SKM-1 (cell line): ENCODE measurements at regions not wholly inside any gene's neighbourhood (a gene's known extent, or its start where the extent isn't known, plus 50 kb on each side); places are given as distances from the start of the nearest gene placed in this dataset.
"Not testable (repeated sequence)": the region's sequence is repeated elsewhere in the genome, so short reads cannot be mapped to it uniquely, and the experiment has no call there.

Source experiments
- DNase-seq: peaks from one replicate; lab custom pipeline; 2025; ENCODE audit not compliant: unreplicated experiment; lab: John Stamatoyannopoulos, UW

DNA sequence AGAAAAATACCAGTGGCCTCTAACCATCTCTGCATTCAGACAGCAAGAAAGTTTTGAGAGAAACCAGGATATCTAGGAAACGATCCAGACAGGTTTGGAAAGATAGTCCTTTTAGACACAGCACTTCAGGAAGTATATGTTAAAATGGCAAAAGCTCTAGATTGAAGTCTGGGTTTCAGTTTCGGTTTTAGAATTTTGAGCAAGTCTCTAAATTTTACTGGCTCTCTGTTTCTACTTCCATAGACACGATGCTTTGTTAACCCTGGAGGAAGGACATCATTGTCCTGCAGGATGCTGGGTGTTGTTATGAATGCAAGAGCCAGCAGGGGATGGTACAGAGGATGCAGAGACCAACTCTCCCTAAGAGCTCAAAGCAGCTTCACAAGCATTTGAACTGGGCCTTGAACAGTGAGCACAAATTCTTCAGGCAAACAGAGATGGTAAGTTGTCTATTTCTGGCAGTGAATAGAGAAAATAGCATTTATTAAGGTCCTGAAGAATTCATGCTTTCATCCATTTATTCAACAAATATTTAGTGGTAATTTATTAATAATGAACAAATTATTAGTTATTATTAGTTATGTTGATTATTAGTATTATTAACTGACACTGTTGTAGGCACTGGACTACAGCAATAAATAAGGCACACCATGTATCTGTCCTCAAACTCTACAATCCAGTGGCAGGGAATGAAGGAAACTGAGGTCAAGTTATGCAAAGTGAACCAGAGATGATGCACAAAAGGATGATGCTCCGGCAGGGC is 152.7 kb upstream of the NRP1 start:
- DNase-seq = no peak

DNA sequence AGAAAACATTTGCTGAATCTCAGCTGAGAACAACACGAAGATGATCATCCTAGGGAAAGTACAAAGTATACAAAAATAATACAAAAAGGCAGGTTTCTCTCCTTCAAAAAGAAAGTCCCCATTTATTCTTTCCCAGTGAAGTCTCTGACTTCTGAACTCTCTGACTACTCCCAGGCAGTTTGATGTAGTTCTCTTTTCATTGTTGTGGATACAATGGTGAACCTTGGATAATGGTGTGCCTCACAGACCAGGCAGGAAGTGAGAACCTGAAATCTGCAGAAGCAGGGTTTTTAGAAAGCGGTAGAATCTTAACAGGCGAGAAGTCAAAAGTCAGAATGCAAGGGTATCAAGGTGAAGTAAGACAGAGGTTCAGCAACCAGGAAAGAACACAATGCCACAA is 150.8 kb upstream of the NRP1 start:
- DNase-seq = no peak

DNA sequence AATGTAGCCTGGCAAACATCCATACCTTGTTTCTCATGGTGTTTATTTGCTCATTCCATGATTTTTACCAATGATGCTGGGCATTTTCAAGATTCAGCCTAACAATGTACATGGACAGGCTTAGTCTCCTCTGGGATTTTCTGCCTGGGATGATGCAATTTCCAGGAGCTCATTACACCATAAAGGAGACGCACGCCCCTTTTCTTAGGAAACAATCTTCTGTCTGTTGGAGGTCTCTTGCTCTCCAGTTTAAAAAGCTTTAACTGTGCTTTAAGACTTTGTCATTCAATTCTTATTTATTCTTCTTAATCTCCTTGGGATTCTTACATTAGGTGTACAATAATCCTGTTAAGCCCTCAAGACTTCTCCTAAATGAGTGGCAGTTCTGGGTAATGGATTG is 150.3 kb upstream of the NRP1 start:
- DNase-seq = no peak

DNA sequence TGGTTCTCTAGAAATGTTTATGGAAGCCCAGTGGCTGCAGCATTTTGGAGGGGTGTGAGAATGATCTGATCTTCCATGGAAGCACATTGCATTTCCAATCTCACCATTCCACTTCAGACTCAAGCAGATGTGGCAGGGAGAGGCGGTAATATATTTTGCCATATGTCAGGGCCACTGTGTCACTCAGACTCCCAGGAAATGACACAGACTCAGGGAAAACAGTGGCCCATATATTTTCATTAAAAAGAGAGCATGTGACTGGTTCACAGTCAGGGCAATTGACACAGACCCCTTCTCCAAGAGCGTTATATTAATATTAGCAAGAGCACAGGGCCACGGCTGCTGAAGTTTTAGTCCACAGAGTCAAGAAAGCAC is 149.3 kb upstream of the NRP1 start:
- no peak for DNase-seq

DNA sequence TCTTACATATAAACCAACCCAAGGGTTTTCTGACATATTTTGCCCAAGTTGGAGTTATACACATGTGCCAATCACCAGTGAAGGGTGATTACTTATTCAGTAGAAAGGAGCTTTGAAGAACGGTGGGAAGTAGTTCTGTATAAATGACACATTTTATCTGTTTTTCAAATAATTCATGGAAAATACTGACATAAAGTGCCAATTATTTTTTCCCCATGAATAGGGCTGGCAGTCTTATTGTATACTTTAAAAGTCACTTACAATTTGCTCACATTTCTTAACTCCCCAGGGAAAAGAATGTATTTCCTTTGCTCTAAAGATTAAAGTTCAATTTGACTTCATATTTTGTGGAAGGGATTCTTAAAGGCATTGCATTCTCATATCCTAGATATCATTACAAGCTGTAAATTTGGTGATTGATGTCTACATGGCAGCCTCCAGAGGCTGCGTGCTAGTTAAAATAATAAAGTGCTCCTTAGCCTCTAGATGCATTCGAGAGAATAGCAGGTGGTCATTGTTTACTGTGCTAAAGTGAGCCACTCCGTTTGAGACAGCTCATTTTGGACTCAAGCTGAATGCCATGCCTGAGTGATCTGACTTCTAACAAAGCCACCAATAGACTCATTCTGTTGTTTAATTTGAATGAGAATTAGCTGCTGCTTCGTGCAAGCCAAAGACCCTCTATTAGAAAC is 148.8 kb upstream of the NRP1 start:
- no peak for DNase-seq

DNA sequence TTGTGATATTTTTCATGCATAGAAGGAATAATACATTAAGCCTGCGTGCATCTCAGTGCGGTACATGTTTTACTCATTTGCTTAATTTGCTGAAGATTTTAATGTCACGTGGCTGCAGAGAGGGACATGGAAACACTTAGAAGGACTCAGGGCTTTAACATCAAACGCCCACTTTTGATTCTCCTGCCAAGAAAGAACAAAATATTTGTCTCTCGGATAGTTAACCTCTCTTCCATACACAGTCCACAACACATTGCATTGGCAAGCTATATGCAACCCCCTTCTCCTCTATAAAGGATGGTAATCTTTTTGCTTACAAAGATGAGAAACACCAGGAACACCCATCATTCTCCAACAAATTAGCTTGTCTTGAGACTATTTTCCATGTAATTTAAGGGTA is 148.0 kb upstream of the NRP1 start:
- no peak for DNase-seq

DNA sequence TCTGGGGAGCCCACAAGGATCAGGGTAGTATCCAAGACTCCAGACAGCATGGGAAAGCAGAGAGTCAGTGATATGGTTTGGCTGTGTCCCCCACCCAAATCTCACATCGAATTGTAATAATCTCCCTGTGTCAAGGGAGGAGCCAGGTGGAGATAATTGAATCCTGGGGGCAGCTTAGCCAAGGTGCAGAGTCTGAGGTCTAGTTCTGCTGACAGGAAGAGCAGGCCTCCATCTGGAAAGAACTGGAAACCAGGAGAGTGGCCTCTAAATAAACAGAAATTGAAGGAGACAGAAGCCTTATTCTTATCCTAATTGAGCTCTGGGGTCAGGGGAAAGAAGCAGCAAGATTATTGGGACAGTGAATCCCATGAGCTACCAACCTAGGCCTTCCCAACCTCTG is 146.7 kb upstream of the NRP1 start:
- no peak for DNase-seq

DNA sequence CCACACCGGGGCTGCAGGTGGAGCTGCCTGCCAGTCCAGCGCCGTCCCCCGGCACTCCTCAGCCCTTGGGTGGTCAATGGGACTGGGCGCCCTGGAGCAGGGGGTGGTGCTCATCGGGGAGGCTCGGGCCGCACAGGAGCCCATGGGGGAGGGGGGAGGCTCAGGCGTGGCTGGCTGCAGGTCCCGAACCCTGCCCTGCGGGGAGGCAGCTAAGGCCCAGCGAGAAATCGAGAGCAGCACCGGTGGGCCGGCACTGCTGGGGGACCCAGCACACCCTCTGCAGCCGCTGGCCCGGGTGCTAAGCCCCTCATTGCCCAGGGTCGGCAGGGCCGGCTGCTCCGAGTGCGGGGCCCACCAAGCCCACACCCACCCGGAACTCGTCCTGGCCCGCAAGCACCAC is 145.9 kb upstream of the NRP1 start:
- not testable (repeated sequence) for DNase-seq

DNA sequence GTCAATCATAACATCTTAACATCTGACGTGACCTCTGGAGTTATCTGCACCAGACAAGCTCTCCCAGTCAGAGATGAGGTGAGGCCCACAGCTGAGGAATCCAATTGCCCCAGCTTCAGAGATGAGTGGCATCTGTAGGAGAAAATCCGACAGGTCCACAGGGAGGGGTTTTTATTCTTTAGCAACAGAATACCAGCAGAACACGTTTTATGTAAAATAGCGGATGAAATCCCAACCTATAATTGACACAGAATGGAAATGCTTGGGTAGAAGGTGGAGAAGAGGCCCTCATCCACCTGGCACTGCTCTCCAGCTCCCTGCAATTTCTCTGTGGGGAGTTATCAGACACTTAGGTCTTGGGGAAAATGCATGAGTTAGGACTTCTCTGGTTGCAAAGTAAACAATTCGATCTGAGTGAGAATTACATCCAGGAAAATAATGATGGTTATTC is 144.2 kb upstream of the NRP1 start:
- DNase-seq = no peak

DNA sequence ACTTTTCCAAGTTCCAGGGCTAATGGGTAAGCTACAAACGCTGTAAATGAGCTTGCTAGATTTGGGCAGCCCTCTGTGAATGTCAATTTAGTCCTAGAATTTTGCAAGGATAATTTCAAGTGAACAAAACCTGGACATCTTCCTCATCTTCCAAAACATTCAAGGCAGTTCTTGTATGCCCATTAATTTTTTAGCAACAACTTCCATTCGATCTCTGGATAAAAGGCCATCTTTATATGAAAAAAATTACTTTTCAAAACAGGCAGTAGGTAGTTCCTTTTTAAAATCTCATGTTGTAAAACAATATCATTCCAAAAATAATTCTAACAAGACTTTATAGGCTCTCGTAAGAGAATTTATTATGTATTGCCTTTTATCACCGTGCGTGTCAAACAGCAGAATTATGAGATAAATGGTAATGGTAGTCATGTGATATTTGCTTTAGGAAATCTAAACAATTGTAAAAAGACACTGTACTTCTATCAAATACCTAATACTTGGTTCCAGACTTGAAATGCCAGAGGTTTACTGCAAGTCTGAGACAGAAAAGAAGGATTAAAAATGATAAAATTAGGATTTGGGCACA is 143.7 kb upstream of the NRP1 start:
- DNase-seq = no peak

DNA sequence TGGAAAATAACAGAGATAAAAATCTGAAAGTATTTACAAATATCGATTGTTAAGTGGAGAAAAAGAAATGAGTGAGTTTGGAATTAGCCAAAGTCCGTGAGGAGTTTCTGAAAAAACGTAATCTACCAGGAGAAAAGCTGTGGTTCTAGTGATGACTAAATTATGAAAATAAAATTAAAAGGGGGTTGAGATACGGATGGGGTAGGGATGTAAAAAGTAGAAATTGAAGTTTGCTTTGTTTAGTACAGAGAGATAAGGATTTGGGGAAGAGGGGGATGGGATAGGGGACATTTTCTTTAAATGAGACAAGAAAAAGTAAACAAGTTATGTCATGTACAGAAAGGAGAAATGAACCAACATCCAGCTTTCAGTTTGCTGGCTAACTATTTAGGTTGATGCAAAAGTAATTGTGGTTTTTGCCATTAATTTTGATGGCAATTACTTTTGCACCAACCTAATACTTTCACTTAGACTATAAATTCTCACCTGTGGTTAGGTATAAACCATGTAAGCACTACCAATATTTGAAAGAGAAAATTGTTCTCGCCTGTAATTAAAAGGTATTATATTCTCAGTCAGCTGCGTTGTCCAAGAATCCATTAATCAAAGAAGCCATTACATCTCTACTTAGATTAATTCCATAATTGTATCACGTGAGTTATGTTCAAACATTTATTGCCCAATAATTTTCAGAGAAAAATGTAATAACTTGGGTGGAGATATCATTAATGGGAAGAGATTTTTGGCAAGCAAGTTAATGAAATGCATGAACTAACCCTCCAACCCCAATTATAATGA is 143.0 kb upstream of the NRP1 start:
- DNase-seq = no peak

DNA sequence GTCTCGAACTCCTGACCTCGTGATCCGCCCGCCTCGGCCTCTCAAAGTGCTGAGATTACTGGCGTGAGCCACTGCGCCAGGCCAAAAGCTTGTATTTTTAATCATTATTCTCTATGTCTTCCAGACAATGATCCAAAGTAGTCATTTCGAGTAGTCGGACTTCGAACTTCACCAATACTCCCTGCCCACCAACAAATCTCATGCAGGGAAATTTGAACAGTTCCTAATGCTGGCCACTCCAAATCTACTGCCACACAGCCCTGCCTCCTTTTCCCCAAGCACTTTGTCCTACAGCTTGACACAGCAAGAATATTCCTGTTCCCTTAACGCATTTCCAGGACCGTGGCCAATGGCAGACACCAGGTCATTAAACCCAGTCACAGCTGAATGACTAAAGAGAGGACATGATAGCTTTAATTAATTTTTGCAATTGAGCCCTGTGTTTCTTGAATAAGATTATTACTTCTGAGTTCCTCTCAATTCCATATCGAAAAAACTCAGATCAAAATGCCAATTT is 142.3 kb upstream of the NRP1 start:
- no peak for DNase-seq

DNA sequence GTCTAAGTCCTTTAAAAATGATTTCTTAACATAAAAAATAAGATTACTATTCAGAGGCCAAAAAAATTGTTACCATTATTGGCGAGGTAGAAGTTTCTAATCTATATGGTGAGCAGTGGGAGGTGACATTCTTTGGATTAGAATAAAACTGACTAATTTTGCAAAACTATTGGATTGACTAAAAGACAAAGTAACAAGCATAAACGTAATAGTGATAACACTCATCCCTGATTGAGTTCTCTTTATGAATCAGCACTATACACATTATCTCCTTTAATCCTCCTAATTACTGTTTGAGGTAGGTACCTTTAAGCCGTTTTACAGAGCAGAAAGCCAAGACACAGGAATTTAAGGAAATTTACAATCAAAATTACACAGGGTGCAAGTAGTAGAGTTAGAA is 139.2 kb upstream of the NRP1 start:
- no peak for DNase-seq

DNA sequence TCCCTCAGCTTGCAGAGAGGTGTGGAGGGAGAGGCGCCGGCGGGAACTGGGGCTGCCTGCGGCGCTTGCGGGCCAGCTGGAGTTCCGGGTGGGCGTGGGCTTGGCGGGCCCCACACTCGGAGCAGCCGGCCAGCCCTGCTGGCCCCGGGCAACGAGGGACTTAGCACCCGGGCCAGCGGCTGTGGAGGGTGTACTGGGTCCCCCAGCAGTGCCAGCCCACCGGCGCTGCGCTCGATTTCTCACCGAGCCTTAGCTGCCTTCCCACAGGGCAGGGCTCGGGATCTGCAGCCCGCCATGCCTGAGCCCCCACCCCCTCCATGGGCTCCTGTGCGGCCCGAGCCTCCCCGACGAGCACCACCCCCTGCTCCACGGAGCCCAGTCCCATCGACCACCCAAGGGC is 133.5 kb upstream of the NRP1 start:
- not testable (repeated sequence) for DNase-seq

DNA sequence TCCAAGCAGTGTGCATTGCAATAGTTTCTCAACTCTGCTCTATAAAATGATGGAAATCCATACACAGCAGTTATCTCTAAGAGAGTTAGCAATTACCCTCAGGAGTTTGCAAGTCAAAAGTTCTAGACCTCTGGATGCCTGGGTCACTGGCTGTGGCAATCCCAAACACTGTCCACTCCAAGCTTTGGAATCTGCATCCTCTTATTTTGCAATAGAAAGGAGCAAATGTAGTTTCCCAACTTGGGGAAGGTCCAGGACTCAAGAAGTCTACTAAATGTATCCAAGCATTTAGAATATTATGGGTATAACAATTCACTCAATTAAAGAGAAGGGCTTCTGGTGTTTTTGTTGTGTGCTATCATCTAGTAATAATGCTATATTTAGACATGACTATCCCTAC is 131.3 kb upstream of the NRP1 start:
- no peak for DNase-seq

DNA sequence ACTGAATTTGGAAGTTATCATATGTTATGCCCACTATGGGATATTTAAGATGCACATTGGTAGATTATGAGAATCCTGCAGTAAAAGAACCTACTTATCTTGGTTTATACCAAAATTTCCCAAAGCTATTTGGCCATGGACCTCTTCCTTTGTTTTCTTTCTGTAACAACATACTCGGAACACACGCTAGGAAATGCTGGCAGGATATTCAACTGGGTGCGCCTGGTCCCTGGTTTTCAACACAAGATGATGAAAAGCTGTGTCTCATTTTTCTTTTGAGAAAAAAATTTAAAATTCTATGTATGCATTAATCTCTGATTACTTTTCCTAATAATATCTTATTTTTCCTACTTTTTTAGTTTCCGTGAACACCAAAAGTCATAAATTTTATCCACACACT is 128.5 kb upstream of the NRP1 start:
- no peak for DNase-seq

DNA sequence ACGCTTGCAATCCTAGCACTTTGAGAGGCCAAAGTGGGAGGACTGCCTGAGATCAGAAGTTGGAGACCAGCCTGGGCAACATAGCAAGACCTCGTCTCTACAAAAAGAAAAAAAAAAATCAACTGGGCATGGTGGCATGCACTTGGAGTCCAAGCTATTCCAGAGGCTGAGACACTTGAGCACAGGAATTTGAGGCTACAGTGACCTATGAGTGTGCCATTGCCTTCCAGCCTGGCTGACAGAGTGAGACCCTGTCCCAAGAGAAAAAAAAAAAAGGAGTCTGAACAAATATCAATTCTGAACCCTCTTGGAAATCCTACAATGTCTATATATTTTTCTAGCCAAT is 126.8 kb upstream of the NRP1 start:
- no peak for DNase-seq

DNA sequence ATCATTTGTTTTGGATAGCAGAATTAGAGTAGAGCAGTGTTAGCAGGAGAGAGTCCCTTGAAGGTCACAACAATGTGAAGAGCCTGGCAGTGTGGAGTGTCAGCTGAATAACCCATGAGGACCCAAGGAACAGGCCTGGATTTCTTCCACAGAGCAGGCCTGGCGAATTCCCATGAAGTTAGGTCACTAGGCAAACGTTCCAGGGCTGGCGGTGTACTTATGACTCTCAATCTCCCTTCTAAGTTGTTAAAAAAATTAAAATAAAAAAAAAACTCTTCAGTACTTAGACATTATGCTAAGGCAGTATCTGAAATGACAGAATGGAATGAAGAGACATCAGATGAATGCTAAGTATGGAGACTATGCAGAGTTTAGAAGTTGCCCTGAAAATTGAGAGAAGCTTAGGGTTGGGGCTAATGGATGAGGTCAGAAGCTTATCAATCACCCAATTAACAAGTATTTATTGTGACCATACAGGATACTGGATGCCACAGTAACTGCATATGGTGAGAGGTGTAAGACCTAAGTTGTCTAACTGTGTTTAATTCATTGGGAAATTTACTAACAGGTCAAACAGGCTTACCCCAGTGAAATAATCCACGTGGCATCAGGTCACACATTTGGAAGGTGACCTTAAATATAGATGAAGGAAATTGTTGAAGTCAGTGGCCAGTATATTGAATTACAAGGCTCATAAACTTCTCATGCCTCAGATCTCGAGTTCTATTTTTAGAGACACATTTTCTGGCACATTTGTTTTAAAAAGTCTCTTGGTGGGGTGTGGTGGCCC is 126.2 kb upstream of the NRP1 start:
- no peak for DNase-seq

DNA sequence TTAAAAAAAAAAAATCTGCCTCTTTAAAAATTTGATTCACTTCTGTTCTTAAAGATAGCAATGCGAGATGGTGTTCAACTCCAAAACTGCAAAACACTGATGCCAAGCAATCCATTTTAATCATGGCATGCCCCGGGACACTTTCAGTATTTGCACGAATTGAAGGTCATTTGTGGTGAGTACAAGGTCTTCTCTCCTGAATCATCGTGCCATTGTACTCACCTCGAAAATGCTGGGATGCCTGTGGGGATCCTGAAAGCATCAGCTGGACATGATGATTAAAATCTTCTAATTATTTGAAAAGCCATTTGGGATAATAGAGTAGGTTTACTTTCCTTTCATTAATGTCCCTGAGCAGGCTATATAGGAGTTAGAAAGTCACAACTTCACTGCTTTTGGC is 125.1 kb upstream of the NRP1 start:
- DNase-seq = no peak

DNA sequence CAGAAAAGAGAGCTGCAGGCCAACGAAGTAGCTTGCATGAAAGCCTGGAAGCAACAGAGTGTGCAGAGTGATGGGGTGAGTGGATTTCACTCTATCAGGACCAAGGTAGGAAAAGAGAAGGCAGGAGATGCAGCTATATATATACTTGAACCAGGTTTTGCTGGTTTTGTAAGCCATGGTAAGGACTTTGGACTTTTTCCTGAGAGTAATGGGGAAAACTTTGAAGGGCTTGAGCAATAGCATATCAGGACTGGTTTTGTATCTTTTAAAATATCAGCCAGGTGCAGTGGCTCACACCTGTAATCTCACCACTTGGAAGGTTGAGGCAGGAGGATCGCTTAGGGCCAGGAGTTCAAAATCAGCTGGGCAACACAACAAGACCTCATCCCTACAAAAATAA is 120.6 kb upstream of the NRP1 start:
- no peak for DNase-seq

DNA sequence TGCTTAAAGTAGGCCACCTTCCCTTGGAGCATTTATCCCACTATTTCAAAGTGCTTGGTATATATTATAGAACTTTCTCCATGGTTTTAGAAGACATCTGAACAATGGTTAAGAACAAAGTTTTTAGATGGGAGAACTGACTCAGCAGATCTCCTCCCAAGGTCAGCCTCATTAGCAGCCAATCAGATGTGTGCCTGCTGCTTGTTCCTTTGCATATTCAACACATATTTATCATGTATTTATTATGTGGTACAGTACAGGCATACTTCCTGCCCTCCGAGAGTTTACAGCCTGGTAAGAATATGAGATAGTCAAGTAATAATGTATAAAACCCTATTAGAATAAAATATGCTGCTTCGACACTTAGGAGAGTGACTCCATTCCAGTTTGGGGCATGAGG is 120.1 kb upstream of the NRP1 start:
- DNase-seq = no peak
